ENCODE measurements at regions not wholly inside any gene's neighbourhood (a gene's known extent, or its start where the extent isn't known, plus 50 kb on each side); places are given as distances from the start of the nearest gene placed in this dataset.
A peak's percentile ranks its signal among the peaks of the same experiment; 100 is the strongest.

DNA sequence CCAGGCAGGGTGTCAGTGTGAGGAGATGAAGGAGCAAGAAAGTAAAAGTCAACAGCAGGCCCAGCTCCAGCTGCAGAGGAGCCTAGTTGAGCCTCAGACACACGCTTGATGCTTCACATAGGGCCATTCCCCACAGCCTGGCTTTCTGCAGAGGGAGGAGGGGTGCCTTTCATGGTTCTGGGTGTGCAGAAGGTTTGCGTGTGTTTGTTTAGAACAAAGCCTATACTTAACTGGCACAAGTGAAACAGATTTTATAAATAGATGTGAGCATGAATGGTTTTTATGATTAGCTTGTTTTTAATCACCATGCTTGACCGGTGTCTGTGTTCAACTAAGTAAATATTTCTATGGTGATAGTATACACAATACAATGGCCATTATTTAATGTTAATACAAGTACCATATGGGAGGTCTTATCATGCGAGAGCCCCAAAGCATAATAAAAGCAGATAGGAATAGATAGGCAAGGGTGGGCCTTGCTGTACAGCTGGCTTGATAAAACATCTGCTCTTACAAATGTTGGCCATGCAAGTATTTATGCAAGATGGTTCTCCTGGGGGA is 290.2 kb downstream of the ETS1 start:
- 48% methylated on average over 4 of the region's 4 CpGs for WGBS
- no peak for DNase-seq (ENCODE audit: extremely low spot score)
- no peaks in the 10 kb centered on the region for H3K27me3 ChIP-seq
- H3K36me3 ChIP-seq = no peaks in the 10 kb centered on the region
- TF ChIP-seq CTCF (IDR thresholded peaks at IDR 0.05) (no peak), POLR2A (IDR thresholded peaks at IDR 0.05; ENCODE audit: low read depth) (no peak), POLR2AphosphoS5 (IDR thresholded peaks at IDR 0.05) (no peak), EP300 (IDR thresholded peaks at IDR 0.05) (no peak)
- no peaks in the 10 kb centered on the region for H3K9me3 ChIP-seq
- H3K27ac ChIP-seq (replicated peaks in 1 of 4) = peak overlapping the region in 3 of 4 donors; percentile 5 to 35 (median 24)
- intact Hi-C loops (cut with DNase I) = loop anchor here (10.0 kb wide), 2 partner anchors 118 to 248 kb away; no protein-coding TSS in a partner anchor
- H3K4me1 ChIP-seq = peaks cover 37 to 46% (median 39%) of the 10 kb centered on the region in 4 donors
- no peak overlapping the region for H3K4me3 ChIP-seq

GRCh38 chr11:128294671-128295050 is 292.7 kb downstream of the ETS1 start:
- no peak for DNase-seq (ENCODE audit: extremely low spot score)
- H3K36me3 ChIP-seq = no peaks in the 10 kb centered on the region
- H3K4me3 ChIP-seq = no peak overlapping the region
- WGBS = 88% methylated on average over 1 of the region's 1 CpG
- intact Hi-C loops (cut with DNase I) = loop anchor here (2.0 to 10.0 kb wide), 4 partner anchors 120 to 538 kb away; no protein-coding TSS in a partner anchor
- no peaks in the 10 kb centered on the region for H3K9me3 ChIP-seq
- H3K4me1 ChIP-seq = peaks cover 49 to 63% (median 54%) of the 10 kb centered on the region in 4 donors
- TF ChIP-seq POLR2A (IDR thresholded peaks at IDR 0.05; ENCODE audit: low read depth) (no peak), EP300 (IDR thresholded peaks at IDR 0.05) (no peak), CTCF (IDR thresholded peaks at IDR 0.05) (no peak), POLR2AphosphoS5 (IDR thresholded peaks at IDR 0.05) (no peak)
- H3K27ac ChIP-seq (replicated peaks in 1 of 4) = no peak overlapping the region
- H3K27me3 ChIP-seq = no peaks in the 10 kb centered on the region

GRCh38 chr11:128294001-128294670 is 293.2 kb downstream of the ETS1 start:
- intact Hi-C loops (cut with DNase I) = loop anchor here (2.0 to 10.0 kb wide), 4 partner anchors 121 to 538 kb away; no protein-coding TSS in a partner anchor
- TF ChIP-seq EP300 (IDR thresholded peaks at IDR 0.05) (no peak), POLR2A (IDR thresholded peaks at IDR 0.05; ENCODE audit: low read depth) (no peak), CTCF (IDR thresholded peaks at IDR 0.05) (no peak), POLR2AphosphoS5 (IDR thresholded peaks at IDR 0.05) (no peak)
- Histone ChIP-seq H3K27ac (replicated peaks in 1 of 4) (no peak overlapping the region), H3K36me3 (no peaks in the 10 kb centered on the region), H3K9me3 (no peaks in the 10 kb centered on the region), H3K27me3 (no peaks in the 10 kb centered on the region), H3K4me3 (no peak overlapping the region), H3K4me1 (peaks cover 44 to 58% (median 53%) of the 10 kb centered on the region in 4 donors)
- WGBS = 66% methylated on average over 11 of the region's 11 CpGs
- DNase-seq (ENCODE audit: extremely low spot score) = no peak

DNA sequence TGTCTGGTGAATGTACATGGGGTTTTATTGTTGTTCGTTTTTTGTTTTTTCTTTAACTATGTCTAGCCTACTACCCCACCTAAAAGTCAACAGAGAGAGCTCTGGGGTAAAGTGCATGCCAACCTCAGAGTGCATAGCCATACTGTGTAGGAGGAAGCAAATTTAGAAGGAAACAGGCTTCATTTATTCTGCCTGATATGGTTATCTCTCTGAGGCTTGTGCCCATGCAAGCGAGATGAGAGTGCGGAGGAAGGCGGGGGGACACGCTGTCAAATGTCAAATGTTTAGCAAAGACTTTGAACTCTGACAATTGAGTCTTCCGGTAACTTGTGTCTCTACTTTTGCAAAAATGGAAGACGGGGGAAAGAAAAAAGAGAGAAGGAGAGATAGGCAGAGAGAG is 295.5 kb downstream of the ETS1 start:
- DNase-seq (ENCODE audit: extremely low spot score) = no peak
- Histone ChIP-seq H3K27ac (replicated peaks in 1 of 4) (peak overlapping the region in 1 of 4 donors; percentile 13), H3K4me1 (peaks cover 25 to 35% (median 33%) of the 10 kb centered on the region in 4 donors), H3K4me3 (no peak overlapping the region), H3K27me3 (no peaks in the 10 kb centered on the region), H3K9me3 (no peaks in the 10 kb centered on the region), H3K36me3 (no peaks in the 10 kb centered on the region)
- WGBS = 88% methylated on average over 7 of the region's 7 CpGs
- intact Hi-C loops (cut with DNase I) = loop anchor here (2.0 to 10.0 kb wide), 4 partner anchors 119 to 540 kb away; no protein-coding TSS in a partner anchor
- TF ChIP-seq POLR2A (IDR thresholded peaks at IDR 0.05; ENCODE audit: low read depth) (no peak), CTCF (IDR thresholded peaks at IDR 0.05) (no peak), POLR2AphosphoS5 (IDR thresholded peaks at IDR 0.05) (no peak), EP300 (IDR thresholded peaks at IDR 0.05) (no peak)
